ENCODE measurements at regions not wholly inside any gene's neighbourhood (a gene's known extent, or its start where the extent isn't known, plus 50 kb on each side); places are given as distances from the start of the nearest gene placed in this dataset.

GRCh38 chr11:110958216-110958615, 246.0 kb upstream of the ARHGAP20 start:
- no peaks in the 10 kb centered on the region for H3K9me3 Mint-ChIP-seq
- H3K4me1 Mint-ChIP-seq, result no peaks in the 10 kb centered on the region
- POLR2A ChIA-PET, result no interaction called here
- H3K4me3 Mint-ChIP-seq, result no peak overlapping the region
- H3K36me3 Mint-ChIP-seq, result no peaks in the 10 kb centered on the region
- no peak overlapping the region for H3K27ac Mint-ChIP-seq
- ATAC-seq, result no peak
- DNase-seq (ENCODE audit: low spot score), result no peak
- TF ChIP-seq, protein P1, sequence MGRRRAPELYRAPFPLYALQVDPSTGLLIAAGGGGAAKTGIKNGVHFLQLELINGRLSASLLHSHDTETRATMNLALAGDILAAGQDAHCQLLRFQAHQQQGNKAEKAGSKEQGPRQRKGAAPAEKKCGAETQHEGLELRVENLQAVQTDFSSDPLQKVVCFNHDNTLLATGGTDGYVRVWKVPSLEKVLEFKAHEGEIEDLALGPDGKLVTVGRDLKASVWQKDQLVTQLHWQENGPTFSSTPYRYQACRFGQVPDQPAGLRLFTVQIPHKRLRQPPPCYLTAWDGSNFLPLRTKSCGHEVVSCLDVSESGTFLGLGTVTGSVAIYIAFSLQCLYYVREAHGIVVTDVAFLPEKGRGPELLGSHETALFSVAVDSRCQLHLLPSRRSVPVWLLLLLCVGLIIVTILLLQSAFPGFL (CRISPR knock-in tag; IDR thresholded peaks at IDR 0.05; ENCODE audit: borderline replicate concordance), result no peak
- TF ChIP-seq FOXP4 (CRISPR knock-in tag; IDR thresholded peaks at IDR 0.05) (no peak), ATF6 (CRISPR knock-in tag; IDR thresholded peaks at IDR 0.05) (no peak), PRDM15 (CRISPR knock-in tag; IDR thresholded peaks at IDR 0.05) (no peak)
- TF ChIP-seq, protein P2, sequence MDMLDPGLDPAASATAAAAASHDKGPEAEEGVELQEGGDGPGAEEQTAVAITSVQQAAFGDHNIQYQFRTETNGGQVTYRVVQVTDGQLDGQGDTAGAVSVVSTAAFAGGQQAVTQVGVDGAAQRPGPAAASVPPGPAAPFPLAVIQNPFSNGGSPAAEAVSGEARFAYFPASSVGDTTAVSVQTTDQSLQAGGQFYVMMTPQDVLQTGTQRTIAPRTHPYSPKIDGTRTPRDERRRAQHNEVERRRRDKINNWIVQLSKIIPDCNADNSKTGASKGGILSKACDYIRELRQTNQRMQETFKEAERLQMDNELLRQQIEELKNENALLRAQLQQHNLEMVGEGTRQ (CRISPR knock-in tag; IDR thresholded peaks at IDR 0.05), result no peak
- TF ChIP-seq, protein P3, sequence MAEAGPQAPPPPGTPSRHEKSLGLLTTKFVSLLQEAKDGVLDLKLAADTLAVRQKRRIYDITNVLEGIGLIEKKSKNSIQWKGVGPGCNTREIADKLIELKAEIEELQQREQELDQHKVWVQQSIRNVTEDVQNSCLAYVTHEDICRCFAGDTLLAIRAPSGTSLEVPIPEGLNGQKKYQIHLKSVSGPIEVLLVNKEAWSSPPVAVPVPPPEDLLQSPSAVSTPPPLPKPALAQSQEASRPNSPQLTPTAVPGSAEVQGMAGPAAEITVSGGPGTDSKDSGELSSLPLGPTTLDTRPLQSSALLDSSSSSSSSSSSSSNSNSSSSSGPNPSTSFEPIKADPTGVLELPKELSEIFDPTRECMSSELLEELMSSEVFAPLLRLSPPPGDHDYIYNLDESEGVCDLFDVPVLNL (CRISPR knock-in tag; IDR thresholded peaks at IDR 0.05; ENCODE audit: borderline replicate concordance, low read depth), result no peak
- CTCF ChIA-PET, result no interaction called here
- no peaks in the 10 kb centered on the region for H3K27me3 Mint-ChIP-seq (ENCODE audit: low read depth)

GRCh38 chr11:110955776-110956175, 243.5 kb upstream of the ARHGAP20 start:
- no peaks in the 10 kb centered on the region for H3K4me1 Mint-ChIP-seq

More at GRCh38 chr11:110955776-110956175, 243.5 kb upstream of the ARHGAP20 start:
- POLR2A ChIA-PET, result no interaction called here
- no peak overlapping the region for H3K4me3 Mint-ChIP-seq
- no peak overlapping the region for H3K27ac Mint-ChIP-seq
- H3K27me3 Mint-ChIP-seq (ENCODE audit: low read depth), result no peaks in the 10 kb centered on the region
- TF ChIP-seq TEAD4 (CRISPR knock-in tag; IDR thresholded peaks at IDR 0.05) (no peak), PRDM15 (CRISPR knock-in tag; IDR thresholded peaks at IDR 0.05) (no peak), ATF3 (CRISPR knock-in tag; conservative IDR thresholded peaks at IDR 0.05) (no peak), RELA (CRISPR knock-in tag; IDR thresholded peaks at IDR 0.05; ENCODE audit: borderline replicate concordance) (no peak), ZNF232 (CRISPR knock-in tag; IDR thresholded peaks at IDR 0.05) (no peak), NR3C1 (CRISPR knock-in tag; conservative IDR thresholded peaks at IDR 0.05; ENCODE audit: low read depth) (no peak)
- TF ChIP-seq, protein P4, sequence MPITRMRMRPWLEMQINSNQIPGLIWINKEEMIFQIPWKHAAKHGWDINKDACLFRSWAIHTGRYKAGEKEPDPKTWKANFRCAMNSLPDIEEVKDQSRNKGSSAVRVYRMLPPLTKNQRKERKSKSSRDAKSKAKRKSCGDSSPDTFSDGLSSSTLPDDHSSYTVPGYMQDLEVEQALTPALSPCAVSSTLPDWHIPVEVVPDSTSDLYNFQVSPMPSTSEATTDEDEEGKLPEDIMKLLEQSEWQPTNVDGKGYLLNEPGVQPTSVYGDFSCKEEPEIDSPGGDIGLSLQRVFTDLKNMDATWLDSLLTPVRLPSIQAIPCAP (CRISPR knock-in tag; IDR thresholded peaks at IDR 0.05), result no peak
- TF ChIP-seq, protein P5, sequence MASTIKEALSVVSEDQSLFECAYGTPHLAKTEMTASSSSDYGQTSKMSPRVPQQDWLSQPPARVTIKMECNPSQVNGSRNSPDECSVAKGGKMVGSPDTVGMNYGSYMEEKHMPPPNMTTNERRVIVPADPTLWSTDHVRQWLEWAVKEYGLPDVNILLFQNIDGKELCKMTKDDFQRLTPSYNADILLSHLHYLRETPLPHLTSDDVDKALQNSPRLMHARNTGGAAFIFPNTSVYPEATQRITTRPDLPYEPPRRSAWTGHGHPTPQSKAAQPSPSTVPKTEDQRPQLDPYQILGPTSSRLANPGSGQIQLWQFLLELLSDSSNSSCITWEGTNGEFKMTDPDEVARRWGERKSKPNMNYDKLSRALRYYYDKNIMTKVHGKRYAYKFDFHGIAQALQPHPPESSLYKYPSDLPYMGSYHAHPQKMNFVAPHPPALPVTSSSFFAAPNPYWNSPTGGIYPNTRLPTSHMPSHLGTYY (CRISPR knock-in tag; IDR thresholded peaks at IDR 0.05), result no peak
- CTCF ChIA-PET, result no interaction called here
- ATAC-seq (no peak), DNase-seq (ENCODE audit: low spot score) (no peak)
- no peaks in the 10 kb centered on the region for H3K9me3 Mint-ChIP-seq
- no peaks in the 10 kb centered on the region for H3K36me3 Mint-ChIP-seq
